Left ventricle myocardium superior (tissue), 1 donor: ENCODE measurements at regions not wholly inside any gene's neighbourhood (a gene's known extent, or its start where the extent isn't known, plus 50 kb on each side); places are given as distances from the start of the nearest gene placed in this dataset.

ENCODE experiments used
- ATAC-seq: fragments of 200-7000 bp; cut with Tn5 transposase; one replicate; pipeline ENCODE4 v1.9.1; 2020; ENCODE audit warnings: mild to moderate bottlenecking, moderate library complexity
- DNase-seq: peaks from one replicate; pipeline ENCODE4 v3.0.0-alpha.2; 2020
- intact Hi-C: fragments of 100-400 bp; cut with micrococcal nuclease; formaldehyde crosslinking; loops from one replicate; pipeline ENCODE4 v1.11.0; 2022
- donor health status: DM: no; HTN: yes; CAD: no; lungs with severe emphysema.

DNA sequence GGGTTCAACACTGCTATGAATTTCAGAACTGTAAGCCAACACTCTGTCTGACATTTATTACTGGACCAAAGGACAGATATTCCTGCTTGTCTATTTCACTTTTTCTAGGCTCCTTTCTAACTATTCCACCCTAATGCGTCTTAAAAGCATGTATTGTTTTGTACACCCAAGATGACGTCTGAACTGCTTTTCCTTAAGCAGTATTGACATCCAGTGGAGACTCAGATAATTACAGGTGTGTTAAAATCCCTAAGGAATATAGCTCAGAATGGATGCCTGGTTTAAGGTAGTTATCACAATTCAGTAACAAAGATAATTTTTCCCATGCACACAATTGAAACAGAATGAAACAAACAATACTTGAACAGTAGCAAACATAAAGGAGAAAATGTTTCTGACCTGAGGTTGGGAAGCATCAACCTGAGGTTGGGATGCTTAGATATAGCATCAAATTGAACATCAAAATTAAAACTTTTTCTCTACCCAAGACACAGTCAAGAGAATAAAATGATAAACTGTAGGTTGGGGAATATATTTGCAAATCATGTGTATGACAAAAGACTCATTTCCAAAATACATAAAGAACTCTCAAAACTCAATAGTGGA lies 93.7 kb upstream of the PTPRR start:
- intact Hi-C loops = loop anchor here (10.0 kb wide), 1 partner anchor 279 kb away; no protein-coding TSS in a partner anchor
- ATAC-seq = peak; percentile 41
- DNase-seq = no peak

DNA sequence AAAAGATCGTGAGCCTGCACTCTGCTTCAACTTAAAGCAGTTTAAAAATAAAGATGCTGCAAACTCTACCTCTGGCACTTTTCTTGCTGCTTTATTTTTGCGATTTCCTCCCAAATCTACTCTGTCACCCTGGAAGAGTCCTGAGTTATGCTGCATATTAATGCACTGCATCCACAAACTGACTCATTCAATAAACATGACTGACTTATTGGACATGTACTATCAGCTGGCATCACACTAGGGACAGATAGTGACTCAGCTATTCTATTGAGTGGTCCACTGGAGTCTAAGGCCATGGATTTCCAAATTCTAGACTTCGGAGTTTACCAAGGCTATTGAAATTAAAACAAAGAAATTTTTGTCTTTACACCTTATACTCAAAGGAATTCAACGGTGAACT lies 90.7 kb upstream of the PTPRR start:
- intact Hi-C loops = loop anchor here (10.0 kb wide), 1 partner anchor 276 kb away; no protein-coding TSS in a partner anchor
- DNase-seq = no peak
- ATAC-seq = peak; percentile 36

DNA sequence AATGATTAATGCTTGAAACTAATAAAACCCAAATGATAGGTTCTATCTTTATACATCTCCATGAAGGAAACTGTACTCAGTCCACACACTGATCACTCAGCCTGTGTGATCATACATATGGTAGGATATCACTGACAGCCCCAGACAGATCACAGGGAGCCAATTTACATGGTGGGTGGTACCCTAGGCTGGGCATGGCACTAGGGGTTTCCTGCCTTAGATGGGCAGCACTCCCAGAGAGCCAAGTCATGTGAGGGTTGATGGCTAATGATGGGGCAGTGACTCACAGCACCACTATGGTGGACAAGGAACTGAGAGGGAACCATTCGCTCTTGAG lies 89.6 kb upstream of the PTPRR start:
- intact Hi-C loops = loop anchor here (10.0 kb wide), 1 partner anchor 275 kb away; no protein-coding TSS in a partner anchor
- DNase-seq (no peak), ATAC-seq (no peak)

DNA sequence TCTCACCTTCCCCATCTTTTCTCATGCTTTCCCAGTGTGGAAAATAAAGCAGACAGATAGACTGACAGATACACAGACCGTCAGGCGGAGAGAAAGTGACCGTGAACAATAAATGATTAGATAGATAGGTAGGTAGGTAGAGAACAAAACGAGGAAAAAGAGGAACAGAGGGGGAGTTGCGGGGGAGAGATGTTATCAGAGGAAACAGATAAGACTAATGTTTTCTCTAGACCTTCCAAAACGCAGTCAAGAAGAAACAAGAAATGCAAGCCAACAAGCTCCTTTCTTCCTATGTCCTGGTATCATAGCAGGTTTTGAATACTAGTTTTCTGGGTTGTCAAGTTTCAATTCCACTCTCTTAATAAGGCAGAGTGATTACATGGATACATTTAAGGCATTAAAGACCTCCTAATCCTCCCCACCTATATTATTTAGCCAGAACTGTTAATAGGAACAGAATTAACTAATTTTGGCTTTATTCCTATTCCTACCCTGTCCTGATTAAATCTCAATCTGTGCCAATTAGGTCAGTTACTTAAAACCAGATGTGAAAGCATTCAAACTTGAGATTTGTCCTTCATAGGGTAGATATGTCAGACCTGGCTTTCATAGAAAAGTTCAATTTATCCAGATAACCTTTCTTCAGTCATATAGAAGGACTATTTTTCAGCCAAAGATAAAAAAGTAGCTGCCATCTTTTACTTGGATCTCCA lies 89.0 kb upstream of the PTPRR start:
- intact Hi-C loops = loop anchor here (10.0 kb wide), 1 partner anchor 275 kb away; no protein-coding TSS in a partner anchor
- DNase-seq = no peak
- no peak for ATAC-seq

DNA sequence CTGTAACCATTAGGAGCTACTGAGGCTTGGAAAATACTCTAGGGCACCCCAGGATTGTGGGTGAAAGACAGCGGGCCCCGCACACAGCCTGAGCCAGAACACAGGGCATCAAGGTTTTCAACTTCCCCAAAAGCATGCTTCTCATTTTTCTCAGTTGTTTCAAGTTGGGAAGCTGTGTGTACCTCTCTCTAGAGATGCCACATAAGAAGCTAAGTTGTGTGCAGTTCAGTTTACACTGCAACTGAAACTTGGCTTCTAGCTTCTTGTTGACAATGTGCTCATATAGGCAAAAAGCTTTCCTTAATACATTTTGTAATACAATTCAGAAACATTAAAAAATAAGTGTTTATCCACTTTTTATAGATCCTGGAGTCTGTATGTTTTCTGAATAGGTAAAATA lies 88.1 kb upstream of the PTPRR start:
- no peak for DNase-seq
- intact Hi-C loops = no loop called here
- no peak for ATAC-seq

DNA sequence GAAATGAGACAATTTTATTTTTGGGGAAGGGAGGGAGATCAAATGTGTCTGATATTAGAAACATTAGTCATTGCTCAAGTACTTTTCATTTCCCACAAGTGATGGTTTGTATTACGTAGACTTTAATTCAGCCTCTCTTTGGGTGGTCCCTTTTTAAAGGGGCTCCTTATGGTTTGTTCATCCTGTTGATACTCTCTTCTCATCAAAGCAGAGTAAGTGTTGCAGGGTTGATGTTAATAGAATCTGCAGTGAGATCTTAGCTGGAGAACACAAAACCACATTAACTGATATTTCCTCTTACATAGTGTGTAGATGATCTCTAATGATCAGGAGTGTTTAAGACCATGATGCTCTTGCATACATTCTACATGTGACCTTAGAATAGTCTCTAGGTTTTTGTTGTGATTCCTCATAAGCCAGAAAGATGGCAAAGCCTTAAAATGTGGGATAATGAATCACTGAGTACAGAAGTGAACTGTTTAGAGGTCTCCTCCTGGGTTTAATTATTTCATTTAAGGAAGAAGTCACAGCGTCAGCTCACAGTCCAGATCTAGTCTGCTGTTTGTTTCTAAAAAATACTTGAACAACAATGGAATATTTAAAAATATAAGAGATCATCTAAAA lies 87.4 kb upstream of the PTPRR start:
- intact Hi-C loops = no loop called here

DNA sequence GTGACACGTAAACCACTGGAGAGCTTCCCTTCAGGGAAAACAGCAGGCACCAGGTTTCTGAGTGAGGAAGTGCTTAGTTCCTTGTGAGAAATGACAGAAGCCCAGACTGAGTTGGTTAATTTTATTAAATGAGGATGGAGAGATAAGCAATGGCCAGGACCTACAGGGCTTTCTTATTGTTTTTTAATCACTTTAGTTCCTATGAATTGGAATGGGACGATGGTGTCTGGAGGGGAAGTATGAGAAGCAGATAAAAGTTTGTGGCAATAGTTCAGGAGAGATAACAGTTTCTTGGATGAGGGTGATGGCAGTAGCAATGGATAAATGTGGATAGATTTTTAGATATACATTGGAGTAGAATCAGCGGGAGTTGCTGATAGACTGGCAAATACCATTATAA lies 86.5 kb upstream of the PTPRR start:
- DNase-seq = no peak
- intact Hi-C loops = no loop called here
- no peak for ATAC-seq

More for the DNA sequence above, 87.4 kb upstream of the PTPRR start:
- DNase-seq (no peak), ATAC-seq (no peak)

DNA sequence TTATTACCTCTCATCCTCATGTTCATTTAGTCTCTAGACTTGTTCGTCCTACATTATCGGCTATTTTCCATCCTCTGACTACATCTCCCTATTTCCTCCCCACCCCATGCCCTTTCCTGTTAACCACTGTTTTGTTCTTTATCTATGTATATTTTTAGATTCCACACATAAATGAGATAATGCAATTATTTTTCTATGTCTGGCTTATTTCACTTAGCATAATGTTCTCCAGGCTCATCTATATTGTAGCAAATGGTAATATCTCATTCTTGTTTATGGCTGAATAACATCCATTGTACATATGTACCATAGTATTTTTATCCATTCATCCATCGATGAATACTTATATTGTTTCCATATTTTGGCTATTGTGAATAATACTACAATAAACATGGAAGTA lies 84.6 kb upstream of the PTPRR start:
- no peak for DNase-seq
- no peak for ATAC-seq
- intact Hi-C loops = no loop called here

DNA sequence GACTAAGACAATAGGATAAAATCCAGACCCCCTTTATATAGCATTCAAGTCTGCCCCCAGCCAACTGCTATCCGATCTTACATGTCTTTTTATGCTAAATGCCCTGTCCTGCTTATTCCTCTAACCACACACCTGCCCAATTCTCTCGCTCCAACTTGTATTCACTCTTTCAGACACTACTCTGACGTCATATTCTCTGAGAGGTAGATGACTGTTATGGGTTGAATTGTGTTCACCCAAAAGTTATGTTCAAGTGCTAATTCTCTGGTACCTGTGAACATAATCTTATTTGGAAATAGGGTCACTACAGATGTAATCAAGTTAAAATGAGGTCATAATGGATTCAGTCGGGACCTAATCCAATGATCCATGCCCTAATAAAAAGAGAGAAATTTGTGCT lies 84.0 kb upstream of the PTPRR start:
- no peak for ATAC-seq
- intact Hi-C loops = no loop called here
- DNase-seq = no peak

DNA sequence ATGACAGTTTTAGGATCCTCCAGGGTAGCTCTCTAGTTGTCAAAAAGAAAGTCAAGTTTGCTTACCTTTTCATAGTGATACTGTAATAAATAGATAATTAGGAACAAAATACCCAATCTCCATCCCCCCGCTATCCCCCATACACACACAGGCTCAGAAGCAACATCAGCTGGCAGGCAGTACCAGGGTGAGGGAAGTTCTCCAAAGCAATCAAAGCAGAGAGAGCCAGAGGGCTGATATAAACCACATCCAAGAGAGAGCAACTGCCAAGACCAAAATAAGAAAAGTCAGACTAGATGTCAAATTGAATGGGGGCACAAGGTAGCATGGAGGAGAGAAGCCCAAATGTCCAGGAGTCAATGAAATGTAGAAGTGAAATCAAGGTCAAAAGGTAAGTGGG lies 80.2 kb upstream of the PTPRR start:
- intact Hi-C loops = no loop called here
- DNase-seq (no peak), ATAC-seq (no peak)

DNA sequence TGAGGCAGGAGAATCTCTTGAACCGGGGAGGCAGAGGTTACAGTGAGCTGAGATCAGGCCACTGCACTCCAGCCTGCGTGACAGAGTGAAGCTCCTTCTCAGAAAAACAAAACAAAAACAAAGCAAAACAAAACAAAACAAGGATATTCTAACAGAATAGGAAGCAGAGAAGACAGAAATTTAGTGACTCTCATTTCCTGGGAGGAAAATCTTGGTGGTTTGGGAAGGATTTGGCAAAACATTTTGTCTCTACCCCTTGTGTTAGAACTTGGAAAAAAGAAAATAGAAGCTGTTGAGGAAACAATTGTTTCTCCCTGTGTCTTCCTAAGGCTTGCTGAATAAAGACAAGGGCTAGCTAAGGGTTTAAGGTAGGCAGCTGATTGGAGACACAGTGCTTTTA lies 79.7 kb upstream of the PTPRR start:
- intact Hi-C loops = no loop called here
- DNase-seq (no peak), ATAC-seq (no peak)

DNA sequence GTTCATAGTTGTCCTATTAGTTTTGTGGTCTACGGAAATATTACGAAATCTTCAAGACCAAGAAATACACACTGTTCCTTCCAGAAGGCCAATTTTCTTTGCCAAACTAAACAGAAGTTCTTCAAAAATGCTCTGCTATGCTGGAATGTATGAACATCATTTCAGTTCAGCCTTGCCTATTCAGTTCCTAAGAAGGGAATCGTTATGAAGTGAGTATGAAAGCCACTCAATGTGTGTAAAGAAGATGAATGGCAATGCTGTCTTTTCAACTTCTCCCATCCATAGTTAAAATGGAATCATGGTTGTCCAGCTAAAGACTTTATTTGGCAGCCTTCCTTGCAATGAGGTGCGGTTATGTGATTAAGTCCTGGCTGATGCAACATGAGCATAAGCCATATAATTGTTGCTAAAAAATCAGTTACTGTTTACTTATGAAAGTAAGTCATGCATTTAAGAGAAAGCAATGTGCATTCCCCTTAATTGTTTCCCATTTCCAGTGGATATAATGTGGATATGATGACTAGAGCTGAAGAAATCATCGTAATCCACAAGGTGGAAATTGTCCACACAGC lies 73.8 kb upstream of the PTPRR start:
- ATAC-seq = peak; percentile 95
- no peak for DNase-seq
- intact Hi-C loops = no loop called here

DNA sequence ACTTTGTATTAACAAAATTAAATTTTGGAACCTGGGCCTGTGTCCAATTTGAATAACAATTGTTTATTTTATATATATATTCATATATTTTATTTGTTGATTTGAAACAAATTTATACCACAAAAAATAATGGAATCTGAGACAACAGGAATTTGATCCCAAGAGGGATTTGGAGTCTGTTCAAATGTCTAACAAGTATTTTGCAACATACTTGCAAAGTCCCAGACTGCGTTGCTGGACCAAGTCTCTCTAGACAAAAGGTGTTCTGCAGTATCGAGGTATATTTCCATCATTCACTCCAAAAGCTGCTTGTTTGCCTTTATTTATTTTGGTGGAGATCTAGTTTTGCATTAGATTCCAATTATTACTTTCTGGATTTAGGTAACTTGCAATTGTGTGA lies 68.7 kb upstream of the PTPRR start:
- ATAC-seq = peak; percentile 44
- intact Hi-C loops = no loop called here
- DNase-seq = no peak

DNA sequence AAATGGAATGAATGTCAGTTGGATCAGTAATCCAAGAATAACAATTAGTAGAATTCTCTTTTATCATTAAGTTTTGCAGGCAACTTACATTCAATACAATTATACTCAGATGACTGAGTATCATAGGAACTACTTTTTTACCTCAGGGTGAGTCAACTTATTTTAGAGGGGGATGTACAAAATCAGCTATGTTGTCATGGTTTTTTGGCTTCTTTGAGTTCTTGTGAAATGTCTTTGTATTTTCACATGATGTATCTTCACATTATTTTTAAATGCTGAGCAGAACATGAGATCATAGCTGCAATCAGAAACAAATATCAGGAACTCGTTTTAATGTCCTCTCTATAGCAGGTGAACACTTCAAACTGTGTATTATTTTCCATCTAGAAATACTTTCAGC lies 65.3 kb upstream of the PTPRR start:
- ATAC-seq (no peak), DNase-seq (no peak)
- intact Hi-C loops = no loop called here

DNA sequence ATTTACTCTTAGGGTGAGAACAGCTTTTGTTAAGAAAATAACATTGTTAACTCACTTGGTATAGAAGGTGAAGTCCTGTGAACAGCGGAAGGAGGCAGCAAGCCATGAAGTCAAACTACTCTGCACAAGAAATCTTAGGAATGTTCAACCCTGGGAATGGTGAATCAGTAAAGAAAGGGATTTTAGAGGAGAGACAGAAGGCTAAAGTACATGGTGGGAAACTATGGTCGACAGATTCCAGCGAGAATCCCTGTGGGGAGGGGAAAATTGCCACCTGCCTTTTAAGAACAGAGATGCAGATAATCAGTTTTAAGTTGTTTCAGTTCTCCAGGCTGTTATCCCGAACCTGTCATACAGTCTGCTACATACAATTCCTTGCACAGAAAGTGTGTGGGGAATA lies 63.2 kb upstream of the PTPRR start:
- intact Hi-C loops = no loop called here
- ATAC-seq (no peak), DNase-seq (no peak)

DNA sequence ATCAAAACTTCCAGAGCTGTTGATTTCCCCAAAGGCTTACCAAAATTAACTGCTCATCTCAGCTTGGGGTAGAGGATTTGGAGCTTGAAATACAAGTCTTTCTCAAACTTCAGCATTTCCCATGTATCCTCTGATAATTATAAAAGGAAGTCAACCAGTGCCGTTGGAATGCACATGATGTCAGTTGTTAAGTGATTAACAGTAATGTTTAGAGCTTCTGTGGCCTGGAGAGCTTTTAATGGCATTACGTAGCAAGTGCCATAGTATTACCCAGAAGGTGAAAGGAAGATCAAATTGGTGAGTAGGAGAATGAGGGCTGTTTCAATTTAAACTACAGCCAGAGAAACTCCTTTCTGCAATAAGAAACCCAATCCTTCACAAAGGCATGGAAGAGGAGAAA lies 62.5 kb upstream of the PTPRR start:
- DNase-seq = no peak
- ATAC-seq = no peak
- intact Hi-C loops = no loop called here

DNA sequence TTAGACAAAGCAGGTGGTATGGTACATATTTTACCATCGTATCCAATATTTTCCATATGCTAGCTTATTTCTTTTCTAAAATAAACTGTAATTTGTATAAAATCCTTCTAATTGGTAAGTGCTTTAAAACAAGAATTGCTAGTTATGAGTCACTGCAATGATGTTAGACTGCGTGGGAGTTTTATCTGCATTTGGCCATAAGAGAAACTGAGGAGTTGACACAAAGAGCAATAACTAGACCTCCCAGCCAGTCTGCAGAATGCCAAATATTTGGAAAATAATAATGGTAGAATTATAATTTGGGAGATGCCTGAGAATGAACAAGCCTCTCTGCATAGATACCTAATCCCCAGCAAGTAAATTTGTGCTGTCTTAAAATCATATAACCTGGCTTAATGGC lies 61.7 kb upstream of the PTPRR start:
- no peak for DNase-seq
- intact Hi-C loops = no loop called here
- peak; percentile 45 for ATAC-seq

DNA sequence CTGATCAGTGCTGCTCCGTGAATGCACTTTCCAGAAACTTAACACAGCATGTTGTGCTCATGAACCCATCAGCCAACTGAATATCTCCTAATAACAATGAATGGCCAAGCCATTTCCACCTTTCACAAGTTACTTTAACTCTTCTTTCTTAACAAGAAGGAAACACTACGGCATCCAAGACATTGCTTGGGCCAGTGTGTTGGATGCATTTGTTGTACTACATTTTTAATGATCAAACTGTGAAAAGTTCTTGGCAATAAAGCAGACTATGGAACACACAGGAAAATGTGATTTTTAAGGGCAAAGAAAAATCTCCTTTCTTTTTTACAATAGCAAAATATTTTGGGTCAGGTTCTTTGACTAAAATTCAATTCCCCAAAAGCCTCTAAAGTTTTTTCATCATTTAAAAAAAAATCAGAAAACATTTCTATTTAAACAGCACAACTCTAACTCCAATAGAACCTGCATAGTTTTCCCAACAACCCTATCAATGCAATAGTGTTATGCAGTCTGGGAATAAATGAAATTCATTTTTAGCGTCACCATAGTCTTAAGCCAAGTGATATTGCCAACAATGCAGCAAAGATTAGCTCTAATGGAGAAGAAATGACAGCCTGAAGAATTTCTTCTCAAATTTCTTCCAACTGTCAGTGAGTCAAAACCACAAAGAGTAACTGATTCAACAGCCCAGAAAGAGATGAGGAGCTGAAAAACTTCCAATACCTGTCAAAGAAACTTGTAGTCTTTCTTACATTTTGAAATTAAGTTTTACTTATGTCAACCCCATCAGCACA lies 50.7 kb upstream of the PTPRR start:
- DNase-seq (no peak), ATAC-seq (peak; percentile 85)
- intact Hi-C loops = no loop called here
